Skeletal muscle tissue (tissue), 3 donors: ENCODE measurements at regions not wholly inside any gene's neighbourhood (a gene's known extent, or its start where the extent isn't known, plus 50 kb on each side); places are given as distances from the start of the nearest gene placed in this dataset.

Experiments used
- H3K27ac ChIP-seq: one replicate; pipeline ENCODE4 v1.7.0; 2013; ENCODE audit warnings: mild to moderate bottlenecking, low read depth, low read length, inconsistent platforms
- H3K27me3 ChIP-seq, 3 donors: one replicate each; pipeline ENCODE4 v1.7.0; 2013; ENCODE audit warnings: low read length in 3 of 3; ENCODE audit not compliant: control insufficient read depth in 3 of 3, insufficient read depth in 3 of 3
- H3K36me3 ChIP-seq, 3 donors: one replicate each; pipeline ENCODE4 v1.7.0; 2013; ENCODE audit warnings: low read length in 3 of 3; ENCODE audit not compliant: control insufficient read depth in 3 of 3, insufficient read depth in 3 of 3
- H3K4me1 ChIP-seq, 3 donors: one replicate each; pipeline ENCODE4 v1.7.0; 2013; ENCODE audit warnings: low read length in 3 of 3, mild to moderate bottlenecking in 3 of 3; ENCODE audit not compliant: control insufficient read depth in 3 of 3, insufficient read depth in 3 of 3
- H3K4me3 ChIP-seq, 3 donors: one replicate each; pipeline ENCODE4 v1.7.0; 2013; ENCODE audit warnings: low read length in 3 of 3
- H3K9ac ChIP-seq, 3 donors: one replicate each; pipeline ENCODE4 v1.7.0; 2013; ENCODE audit warnings: low read length in 3 of 3, mild to moderate bottlenecking in 3 of 3, moderate library complexity in 2 of 3, low read depth in 1 of 3
- H3K9me3 ChIP-seq, 3 donors: one replicate each; pipeline ENCODE4 v1.7.0; 2013; ENCODE audit warnings: low read length in 3 of 3; ENCODE audit not compliant: control insufficient read depth in 3 of 3
- donor health status: Osteomylitis.

DNA sequence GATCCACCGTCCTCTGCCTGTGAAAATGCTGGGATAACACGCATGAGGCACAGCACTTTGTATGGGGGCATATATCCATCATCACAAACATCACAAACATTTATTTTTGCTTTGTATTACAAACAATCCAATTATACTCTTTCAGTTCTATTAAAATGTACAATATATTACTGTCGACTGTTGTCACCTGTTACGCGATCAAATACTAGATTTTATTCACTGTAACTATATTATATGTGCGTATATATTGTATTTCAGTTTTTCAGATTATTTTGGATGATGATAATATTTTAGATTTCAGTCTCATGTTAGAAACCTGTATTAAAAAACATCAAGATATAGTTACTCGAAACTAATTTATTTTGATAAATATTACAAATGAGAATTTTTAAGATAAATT lies 998.3 kb downstream of the EFNB2 start:
- Histone ChIP-seq H3K4me1 (no peaks in the 10 kb centered on the region), H3K4me3 (no peak overlapping the region), H3K27me3 (no peaks in the 10 kb centered on the region), H3K9ac (no peak overlapping the region), H3K36me3 (no peaks in the 10 kb centered on the region), H3K27ac (no peak overlapping the region), H3K9me3 (no peaks in the 10 kb centered on the region)

DNA sequence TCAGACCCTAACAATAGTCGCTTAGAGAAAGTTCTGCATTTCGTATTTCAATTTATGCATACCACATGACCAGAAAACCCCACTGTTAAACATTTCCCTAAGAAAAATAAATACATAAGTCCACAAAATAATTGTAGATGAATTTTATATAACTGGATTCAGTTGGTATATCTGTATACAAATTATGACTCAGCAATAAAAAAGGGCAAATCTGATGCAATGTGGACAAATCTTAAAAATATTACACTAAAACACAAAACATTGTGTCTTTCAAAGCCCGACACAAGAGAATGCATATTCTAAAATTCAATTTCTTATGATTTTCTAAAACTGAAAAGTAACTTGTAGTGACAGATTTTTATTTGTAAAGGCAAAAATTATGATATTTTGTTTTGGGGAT lies 1005.0 kb downstream of the EFNB2 start:
- Histone ChIP-seq H3K36me3 (no peaks in the 10 kb centered on the region), H3K9me3 (no peaks in the 10 kb centered on the region)

DNA sequence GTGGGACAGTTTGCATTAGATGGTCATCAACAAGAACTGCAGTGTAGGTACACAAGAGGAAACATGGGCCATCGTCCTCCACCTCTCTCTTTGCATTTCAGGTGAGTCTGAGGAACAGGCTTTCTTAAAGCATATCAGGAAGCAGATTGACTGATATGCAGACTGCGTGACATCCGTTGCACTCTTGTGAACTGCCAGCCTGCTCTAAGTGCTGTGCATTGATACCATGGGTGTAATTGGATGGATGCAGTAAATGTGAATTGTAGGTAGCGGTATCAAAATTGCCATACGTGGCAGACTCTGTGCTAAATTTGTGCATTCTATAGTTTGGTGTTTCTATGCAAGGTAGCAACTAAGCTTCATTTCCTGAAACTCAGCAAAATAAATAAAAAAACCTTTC lies 1008.3 kb downstream of the EFNB2 start:
- Histone ChIP-seq H3K9me3 (no peaks in the 10 kb centered on the region), H3K36me3 (no peaks in the 10 kb centered on the region), H3K4me1 (no peaks in the 10 kb centered on the region), H3K27me3 (no peaks in the 10 kb centered on the region), H3K9ac (no peak overlapping the region), H3K4me3 (no peak overlapping the region), H3K27ac (no peak overlapping the region)

More for the DNA sequence above, 1005.0 kb downstream of the EFNB2 start:
- Histone ChIP-seq H3K27ac (no peak overlapping the region), H3K4me3 (no peak overlapping the region), H3K9ac (no peak overlapping the region), H3K27me3 (no peaks in the 10 kb centered on the region), H3K4me1 (no peaks in the 10 kb centered on the region)

DNA sequence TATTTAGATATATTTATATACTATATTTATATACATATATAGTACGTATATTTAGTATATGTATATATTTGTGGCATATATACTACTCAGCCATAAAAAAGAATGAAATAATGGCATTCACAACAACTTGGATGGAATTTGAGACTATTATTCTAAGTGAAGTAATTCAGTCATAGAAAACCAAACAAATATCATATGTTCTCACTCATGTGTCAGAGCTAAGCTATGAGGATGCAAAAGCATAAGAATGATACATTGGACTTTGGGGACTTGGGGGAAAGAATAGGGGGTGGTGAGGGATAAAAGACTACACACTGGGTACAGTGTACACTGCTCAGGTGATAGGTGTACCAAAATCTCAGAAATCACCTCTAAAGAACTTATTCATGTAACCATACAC lies 1015.7 kb downstream of the EFNB2 start:
- Histone ChIP-seq H3K36me3 (no peaks in the 10 kb centered on the region), H3K27ac (no peak overlapping the region), H3K4me3 (no peak overlapping the region), H3K27me3 (no peaks in the 10 kb centered on the region), H3K9me3 (no peaks in the 10 kb centered on the region), H3K4me1 (no peaks in the 10 kb centered on the region), H3K9ac (no peak overlapping the region)

DNA sequence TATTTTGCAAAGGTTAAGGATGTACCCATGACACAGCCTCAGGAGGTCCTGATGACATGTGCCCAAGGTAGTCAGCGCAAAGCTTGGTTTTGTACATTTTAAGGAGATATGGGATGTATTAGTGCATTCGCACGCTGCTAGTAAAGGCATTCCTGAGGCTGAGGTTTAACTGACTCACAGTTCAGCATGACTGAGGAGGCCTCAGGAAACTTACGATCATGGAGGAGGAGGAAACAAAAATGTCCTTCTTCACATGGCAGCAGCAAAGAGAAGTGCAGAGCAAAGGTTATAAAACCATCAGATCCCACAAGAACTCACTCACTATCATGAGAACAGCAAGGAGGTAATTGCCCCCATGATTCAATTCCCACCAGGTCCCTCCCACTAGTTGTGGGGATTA lies 1017.4 kb downstream of the EFNB2 start:
- no peaks in the 10 kb centered on the region for H3K36me3 ChIP-seq
- no peaks in the 10 kb centered on the region for H3K27me3 ChIP-seq
- H3K9me3 ChIP-seq, result no peaks in the 10 kb centered on the region
- no peak overlapping the region for H3K27ac ChIP-seq
- no peak overlapping the region for H3K4me3 ChIP-seq
- H3K4me1 ChIP-seq, result no peaks in the 10 kb centered on the region
- no peak overlapping the region for H3K9ac ChIP-seq

DNA sequence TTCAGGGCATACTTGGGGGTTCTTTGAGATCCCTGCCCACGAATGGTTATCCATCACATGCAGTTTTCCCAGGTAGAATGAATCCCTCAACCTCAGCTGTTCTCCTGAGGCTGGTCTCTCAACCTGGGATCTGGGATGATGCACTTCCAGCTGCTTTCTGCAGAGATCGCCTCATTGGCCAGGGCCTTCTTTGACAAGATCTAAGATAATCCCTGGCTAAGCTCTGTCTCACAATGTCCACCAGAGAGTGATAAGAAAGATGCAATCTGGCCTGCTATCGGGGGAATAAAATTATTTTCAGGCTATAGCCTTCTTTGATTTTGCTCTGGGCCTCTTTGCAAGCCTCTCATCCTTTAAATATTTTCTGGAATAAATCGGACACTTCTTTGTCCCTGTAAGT lies 1021.1 kb downstream of the EFNB2 start:
- Histone ChIP-seq H3K9ac (no peak overlapping the region), H3K9me3 (no peaks in the 10 kb centered on the region), H3K4me1 (no peaks in the 10 kb centered on the region), H3K36me3 (no peaks in the 10 kb centered on the region), H3K27me3 (no peaks in the 10 kb centered on the region), H3K4me3 (no peak overlapping the region), H3K27ac (no peak overlapping the region)

DNA sequence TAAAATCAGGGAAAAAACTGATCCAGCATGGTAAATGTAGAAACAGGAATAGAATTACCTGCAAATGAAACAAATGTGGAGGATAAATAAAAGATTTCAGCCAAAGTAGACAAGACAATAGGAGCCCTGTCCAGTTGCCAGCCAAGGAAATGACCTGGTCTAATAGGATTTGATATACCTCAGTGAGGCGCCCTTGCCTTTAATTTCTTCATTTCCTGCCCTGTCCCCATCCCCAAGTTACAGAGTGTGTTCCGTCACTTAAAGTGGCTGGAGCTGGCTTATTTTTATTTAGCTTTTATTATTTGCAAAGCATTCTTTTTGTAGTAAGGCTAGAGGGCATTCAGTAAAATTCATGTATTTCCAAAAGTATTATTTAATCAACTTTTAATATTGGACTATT lies 1022.0 kb downstream of the EFNB2 start:
- H3K4me3 ChIP-seq, result no peak overlapping the region
- H3K4me1 ChIP-seq, result no peaks in the 10 kb centered on the region
- no peak overlapping the region for H3K9ac ChIP-seq
- H3K9me3 ChIP-seq, result no peaks in the 10 kb centered on the region
- H3K36me3 ChIP-seq, result no peaks in the 10 kb centered on the region
- no peak overlapping the region for H3K27ac ChIP-seq
- no peaks in the 10 kb centered on the region for H3K27me3 ChIP-seq

DNA sequence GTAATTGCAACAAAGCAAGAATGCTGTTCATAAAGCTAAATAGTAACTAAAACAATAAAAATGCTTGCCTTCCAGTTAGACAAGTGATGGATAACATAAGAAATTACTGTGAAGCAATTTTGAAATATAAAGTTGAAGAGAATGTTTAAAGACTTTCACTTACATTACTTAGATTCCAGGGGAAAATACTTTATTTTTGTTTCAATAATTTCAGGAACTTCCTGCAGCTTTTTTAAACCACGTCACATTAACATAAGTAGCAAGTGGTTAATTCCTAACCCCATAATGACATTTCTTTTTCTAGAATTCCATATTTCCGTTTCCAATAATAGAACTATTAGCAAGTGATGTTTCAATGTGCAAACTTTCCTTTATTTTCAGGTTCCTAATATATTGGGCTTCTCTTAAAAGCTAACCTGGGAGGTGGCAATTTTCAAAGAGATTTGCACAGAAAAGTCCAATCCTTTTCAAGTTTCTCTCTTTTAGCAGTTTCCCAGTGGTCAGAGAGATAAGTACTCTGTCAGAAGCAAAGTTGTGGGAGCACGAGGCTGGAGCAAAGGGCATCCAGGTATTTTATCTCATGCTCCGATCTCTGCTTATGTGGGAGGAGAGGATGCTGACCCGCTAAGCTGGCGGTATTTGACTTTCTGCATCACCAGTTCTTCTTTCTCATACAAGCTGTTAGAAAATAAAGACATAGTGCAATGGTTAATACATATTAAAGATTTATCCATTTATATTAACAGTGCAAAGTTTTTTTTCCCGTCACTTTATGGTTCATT lies 1025.3 kb downstream of the EFNB2 start:
- H3K36me3 ChIP-seq, result no peaks in the 10 kb centered on the region

DNA sequence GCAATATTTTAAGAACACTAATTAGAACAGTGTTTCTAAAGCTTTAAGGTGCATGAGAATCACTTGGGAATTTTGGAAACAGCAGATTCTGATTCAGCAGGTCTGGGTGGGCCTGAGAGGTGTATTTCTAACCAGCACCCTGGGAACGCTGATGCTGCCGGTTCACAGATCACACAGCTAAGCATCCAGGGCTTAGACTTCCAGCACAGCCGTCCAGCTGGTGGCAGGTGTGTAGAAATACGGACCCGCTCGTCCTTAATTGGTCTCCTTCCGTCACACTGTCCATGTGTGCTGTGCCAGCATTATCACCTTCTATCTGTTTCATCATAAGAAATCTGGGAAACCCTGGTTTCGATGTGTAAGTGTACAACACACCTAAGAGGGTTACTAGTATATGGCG lies 1029.0 kb downstream of the EFNB2 start:
- Histone ChIP-seq H3K27ac (no peak overlapping the region), H3K4me1 (no peaks in the 10 kb centered on the region), H3K27me3 (no peaks in the 10 kb centered on the region), H3K9me3 (no peaks in the 10 kb centered on the region), H3K4me3 (no peak overlapping the region), H3K36me3 (no peaks in the 10 kb centered on the region), H3K9ac (no peak overlapping the region)

More for the DNA sequence above, 1025.3 kb downstream of the EFNB2 start:
- no peak overlapping the region for H3K27ac ChIP-seq
- H3K4me3 ChIP-seq, result no peak overlapping the region
- no peaks in the 10 kb centered on the region for H3K9me3 ChIP-seq
- no peaks in the 10 kb centered on the region for H3K27me3 ChIP-seq
- H3K4me1 ChIP-seq, result no peaks in the 10 kb centered on the region
- H3K9ac ChIP-seq, result no peak overlapping the region

DNA sequence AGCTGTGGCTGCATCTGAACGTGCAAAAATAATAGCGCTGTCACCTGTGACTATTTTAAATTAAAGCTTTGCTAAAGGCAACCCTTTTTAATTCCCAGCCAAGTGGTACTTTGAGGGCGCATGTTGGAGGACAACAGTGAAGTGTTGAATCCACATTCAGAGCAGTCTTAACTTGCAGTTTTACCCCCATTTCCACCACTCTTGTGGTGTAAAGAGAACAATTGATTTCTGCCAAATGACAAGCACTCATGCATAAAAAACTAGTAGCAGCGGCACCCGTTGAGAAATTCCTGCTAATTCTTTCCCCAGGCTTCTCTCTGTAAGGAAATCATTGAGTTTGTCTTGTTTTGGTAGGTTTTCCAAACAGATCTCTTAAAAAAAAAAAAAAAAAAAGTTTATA lies 1033.3 kb downstream of the EFNB2 start:
- no peak overlapping the region for H3K4me3 ChIP-seq
- H3K9me3 ChIP-seq, result no peaks in the 10 kb centered on the region
- H3K27me3 ChIP-seq, result no peaks in the 10 kb centered on the region
- no peak overlapping the region for H3K27ac ChIP-seq
- H3K9ac ChIP-seq, result no peak overlapping the region
- H3K4me1 ChIP-seq, result no peaks in the 10 kb centered on the region
- H3K36me3 ChIP-seq, result no peaks in the 10 kb centered on the region
